ENCODE measurements at regions not wholly inside any gene's neighbourhood (a gene's known extent, or its start where the extent isn't known, plus 50 kb on each side); places are given as distances from the start of the nearest gene placed in this dataset.
"Not testable (repeated sequence)": the region's sequence is repeated elsewhere in the genome, so short reads cannot be mapped to it uniquely, and the experiment has no call there.

DNA sequence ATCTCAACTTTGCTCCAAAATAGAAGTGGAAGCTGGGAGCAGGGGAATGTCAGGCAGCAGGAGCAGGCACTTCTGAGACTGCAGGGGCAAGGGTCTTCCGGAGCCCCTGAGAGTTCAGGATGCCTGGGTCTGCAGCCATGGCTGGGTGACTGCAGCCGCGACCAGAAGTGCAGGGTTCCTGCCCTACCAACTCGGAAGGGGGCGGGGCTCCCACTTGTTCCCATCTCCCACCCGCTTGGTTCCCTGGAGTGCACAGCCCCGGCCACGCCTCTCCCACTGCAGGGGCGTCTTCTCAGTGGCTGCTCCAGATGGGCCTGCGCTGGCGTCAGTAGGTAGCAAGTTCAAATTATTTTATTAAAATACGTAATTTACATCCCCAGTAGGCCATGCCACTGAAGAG, 1631.7 kb downstream of the OLFM4 start:
- no peak for DNase-seq (ENCODE audit: low read depth in 4 of 4, low spot score in 3 of 4)

DNA sequence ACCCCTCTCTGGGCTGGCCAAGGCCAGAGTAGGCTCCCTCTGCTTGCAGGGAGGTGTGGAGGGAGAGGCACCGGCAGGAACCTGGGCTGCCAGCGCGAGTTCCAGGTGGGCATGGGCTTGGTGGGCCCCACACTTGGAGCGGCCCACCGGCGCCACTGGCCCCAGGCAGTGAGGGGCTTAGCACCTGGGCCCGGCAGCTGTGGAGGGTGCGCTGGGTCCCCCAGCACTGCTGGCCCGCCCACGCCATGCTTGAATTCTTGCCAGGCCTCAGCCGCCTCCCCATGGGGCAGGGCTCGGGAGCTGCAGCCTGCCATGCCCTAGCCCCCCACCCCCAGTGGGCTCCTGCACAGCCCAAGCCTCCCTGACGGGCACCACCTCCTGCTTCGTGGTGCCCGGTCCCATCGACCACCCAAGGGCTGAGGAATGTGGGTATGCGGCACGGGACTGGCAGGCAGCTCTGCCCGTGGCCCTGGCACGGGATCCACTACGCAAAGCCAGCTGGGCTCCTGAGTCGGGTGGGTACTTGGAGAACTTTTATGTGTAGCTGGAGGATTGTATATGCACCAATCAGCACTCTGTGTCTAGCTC, 1648.0 kb downstream of the OLFM4 start:
- DNase-seq (ENCODE audit: low read depth in 4 of 4, low spot score in 3 of 4), result no peak

DNA sequence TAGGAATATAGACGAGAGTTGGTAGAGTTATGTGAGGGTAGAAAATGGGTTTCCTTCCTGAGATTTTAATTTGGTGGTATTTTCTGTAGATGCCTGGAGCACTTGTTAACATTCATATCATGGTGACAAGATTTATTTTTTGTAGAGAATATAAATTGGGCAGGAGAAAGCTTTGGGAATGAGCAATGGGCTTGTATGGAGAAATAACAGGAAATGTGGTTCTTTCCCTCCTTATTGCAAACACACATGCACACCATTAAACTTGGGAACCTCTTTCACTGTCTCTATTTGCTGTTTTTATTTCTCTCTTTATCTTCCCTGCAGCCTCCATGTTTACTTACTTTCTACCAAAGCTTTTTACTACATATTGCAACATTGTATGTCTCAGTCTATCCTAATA, 1653.6 kb downstream of the OLFM4 start:
- DNase-seq (ENCODE audit: low read depth in 4 of 4, low spot score in 3 of 4), result no peak

DNA sequence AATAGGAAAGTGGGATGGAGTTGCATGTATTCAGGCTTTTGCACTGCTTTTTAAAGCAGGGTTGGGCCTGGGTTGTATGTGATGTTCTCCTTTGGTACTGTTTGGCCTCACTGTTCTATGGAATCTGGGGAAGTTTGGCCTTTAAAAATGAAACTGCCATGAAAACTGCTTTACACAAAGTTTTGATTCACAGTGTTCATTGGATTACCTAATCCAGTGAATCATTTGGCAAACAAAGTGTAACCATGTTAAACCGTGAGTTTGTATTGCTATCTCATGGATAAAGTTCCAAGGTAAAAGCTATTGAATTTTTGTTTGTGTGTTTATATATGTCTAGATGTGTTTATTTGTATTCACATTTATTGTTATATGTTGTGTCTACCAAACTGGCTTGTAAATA, 1658.6 kb downstream of the OLFM4 start:
- DNase-seq (ENCODE audit: low read depth in 4 of 4, low spot score in 3 of 4), result no peak

DNA sequence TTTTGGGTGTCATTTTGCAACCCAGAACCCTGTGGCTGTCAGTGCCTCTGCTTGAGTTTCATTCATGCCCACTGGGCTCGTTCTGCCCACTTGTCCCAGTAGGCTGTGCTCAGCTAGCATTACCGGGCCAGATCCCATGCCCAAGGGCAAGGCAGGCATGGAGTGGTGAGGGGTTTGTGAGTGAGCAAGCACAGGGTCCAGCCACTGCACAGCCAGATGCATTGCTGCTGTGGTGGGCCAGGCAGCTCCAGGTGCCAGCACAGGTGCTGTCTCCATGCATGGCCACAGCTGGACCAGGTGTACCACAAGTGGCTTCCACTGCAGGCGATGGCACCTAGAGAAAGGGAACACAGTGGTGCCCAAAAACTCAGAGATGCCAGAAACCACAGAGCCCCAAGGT, 1671.2 kb downstream of the OLFM4 start:
- no peak for DNase-seq (ENCODE audit: low read depth in 4 of 4, low spot score in 3 of 4)

DNA sequence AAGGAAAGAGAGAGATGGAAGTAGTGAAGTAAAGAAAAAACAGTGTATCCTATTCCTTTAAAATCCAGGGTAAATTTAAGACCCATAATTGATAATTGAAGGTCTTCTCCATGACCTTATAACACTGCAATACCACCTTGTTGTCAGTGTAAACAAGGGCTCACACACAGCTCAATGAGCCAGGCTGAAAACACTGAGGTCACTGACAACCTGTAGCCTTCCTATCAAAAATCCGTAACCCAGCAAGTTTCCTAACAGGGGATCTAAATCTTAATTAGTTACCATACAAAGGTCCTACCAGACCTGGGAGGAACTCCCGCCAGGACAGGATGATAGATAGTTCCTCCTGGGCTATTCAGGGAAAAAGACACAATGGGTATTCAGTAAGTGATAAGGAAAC, 1677.1 kb downstream of the OLFM4 start:
- no peak for DNase-seq (ENCODE audit: low read depth in 4 of 4, low spot score in 3 of 4)

DNA sequence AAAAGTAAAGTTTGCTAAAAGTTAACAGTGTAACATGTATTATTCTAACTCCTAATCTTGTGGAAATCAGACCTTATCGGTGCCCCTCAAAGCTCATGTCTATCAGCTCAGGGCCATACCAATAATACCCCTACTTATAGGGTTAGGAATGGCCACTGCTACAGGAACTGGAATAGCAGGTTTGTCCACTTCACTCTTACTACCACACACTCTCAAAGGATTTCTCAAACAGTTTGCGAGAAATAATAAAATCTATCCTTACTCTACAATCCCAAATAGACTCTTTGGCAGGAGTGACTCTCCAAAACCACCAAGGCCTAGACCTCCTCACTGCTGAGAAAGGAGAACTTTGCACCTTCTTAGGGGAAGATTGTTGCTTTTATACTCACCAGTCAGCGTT, 1677.7 kb downstream of the OLFM4 start:
- DNase-seq (ENCODE audit: low read depth in 4 of 4, low spot score in 3 of 4), result no peak

DNA sequence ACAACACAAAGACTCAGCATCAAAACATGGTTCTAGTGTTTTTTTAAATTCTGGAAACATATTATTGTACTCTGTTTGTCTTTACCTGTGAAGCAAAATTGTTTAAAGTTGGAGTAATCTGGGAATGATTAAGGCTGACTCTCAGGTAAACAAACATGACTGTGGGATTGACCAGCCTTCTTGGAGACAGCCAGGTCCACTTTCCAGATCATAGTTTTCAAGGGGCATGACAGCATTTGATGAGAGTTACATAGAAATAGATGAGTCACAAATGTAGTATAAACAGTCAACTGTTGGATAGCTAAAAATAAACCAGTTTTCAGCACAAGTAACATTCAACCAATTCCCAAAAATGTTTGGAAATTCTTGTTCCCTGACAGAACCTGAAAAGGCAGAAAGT, 1680.9 kb downstream of the OLFM4 start:
- no peak for DNase-seq (ENCODE audit: low read depth in 4 of 4, low spot score in 3 of 4)

DNA sequence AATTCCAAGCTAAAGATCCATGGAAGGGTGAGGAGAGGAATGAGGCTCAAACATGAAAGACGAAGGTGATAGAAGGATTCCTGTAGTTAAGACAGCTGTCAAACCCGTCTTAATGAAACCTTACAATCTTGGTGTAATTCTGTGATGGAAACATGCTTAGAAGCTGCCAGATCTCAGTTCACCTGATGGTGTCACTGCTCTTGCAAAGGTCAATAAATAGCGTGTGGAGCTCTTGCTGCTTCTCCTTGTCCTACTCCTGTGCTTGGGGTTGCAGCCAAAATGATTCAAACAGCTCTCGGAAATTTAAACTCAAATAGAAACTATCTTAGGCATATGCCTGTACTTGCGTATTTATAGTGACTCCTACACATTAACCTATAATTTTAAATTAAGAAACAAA, 1705.0 kb downstream of the OLFM4 start:
- no peak for DNase-seq (ENCODE audit: low read depth in 4 of 4, low spot score in 3 of 4)

DNA sequence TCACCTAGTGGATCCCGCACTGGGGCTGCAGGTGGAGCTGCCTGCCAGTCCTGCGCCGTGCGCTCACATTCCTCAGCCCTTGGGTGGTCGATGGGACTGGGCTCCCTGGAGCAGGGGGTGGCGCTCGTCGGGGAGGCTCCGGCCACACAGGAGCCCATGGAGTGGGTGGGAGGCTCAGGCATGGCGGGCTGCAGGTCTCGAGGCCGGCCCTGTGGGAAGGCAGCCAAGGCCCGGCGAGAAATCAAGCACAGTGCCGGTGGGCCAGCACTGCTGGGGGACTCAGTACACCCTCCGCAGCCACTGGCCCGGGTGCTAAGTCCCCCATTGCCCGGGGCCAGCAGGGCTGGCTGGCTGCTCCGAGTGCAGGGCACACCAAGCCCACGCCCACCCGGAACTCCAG, 1708.6 kb downstream of the OLFM4 start:
- not testable (repeated sequence) for DNase-seq (ENCODE audit: low read depth in 4 of 4, low spot score in 3 of 4)

DNA sequence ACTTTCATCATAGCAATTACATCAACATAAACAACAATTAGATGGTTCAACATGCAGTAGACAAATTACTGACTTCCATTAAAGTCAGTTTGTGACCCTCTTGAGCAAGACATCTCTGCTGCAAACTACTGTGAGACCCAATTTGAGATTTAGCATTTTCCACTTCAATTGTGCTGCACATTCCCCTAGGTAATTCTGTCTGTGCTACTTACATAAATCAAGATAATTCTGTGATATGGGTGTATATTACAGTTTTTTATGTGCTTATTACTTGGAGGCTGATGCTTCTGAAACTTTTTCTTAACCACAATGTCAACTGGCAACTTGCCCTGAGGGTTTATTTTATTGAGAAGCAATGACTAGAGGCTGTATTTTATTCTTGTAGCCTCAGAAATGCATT, 1714.4 kb downstream of the OLFM4 start:
- no peak for DNase-seq (ENCODE audit: low read depth in 4 of 4, low spot score in 3 of 4)

DNA sequence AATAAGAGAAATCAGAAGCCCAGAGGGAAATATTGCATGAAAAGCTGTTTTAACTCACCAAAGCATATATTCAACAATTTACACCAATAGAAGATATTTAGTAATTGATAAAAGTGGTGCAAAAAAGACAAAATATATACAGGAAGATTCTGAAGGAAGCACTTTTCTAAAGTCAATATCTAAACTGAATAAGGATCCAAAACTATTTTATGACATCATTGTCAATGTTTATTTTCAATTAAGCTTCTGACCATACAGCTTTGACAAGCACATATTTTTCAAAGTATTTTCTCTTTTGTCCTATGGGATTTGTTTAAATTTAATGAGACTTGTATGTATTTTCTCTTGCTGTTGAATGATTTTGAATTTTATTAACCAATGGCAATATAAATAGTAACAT, 1716.1 kb downstream of the OLFM4 start:
- no peak for DNase-seq (ENCODE audit: low read depth in 4 of 4, low spot score in 3 of 4)

DNA sequence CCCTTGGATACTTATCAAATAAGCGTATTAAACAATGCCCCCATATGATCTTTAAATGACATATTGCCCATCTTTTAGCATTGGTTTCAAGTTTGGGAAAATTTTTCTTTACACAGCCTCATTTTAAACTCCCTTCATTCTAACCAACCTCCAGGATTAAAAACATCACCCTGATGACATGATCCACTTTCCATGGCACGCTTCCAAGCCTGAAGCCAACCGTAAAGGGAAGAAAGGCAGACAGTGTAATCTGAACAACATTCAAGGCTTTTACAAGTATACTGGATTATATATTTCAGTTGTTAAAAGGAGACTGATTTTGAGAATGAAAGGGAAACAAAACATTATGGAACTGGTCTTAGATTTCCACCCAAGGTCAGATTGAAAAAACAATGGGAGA, 1721.9 kb downstream of the OLFM4 start:
- no peak for DNase-seq (ENCODE audit: low read depth in 4 of 4, low spot score in 3 of 4)

DNA sequence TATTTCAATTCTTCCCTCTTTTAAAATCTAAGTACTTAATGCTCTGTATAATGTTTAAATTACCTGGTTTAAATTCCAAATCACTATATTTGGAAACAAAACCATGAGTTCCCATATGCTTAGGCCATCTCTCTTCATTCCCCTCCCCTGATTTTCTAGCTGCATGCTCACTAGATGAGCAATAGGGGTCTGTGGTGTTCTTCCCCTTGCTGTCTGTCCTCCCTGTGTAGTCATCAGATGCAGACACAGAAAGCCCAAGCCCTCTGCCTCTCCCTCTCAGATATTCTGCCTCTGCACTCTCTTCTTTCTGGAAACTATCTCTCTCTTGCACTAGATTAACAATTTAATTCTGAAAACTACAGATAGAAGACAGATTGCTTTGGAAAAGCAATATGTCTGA, 1730.2 kb downstream of the OLFM4 start:
- no peak for DNase-seq (ENCODE audit: low read depth in 4 of 4, low spot score in 3 of 4)

DNA sequence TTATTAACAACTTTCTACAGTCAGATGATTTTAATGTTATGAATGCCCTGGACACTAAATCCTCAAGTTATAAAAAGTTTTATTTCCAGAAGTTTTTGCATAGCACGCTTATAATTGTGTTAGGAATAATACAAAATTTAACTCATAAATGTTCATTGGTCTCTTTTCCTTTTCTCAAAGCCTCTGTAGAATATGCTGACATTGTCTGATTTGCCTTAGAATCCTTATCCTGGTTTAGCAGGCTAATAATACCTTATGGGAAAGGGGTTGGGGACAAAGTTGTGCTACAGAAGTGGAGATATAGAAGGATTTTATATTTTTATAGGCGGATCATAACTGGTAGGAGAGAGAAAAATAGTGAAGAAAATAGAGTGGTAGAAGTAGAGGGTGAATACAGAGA, 1739.6 kb downstream of the OLFM4 start:
- no peak for DNase-seq (ENCODE audit: low read depth in 4 of 4, low spot score in 3 of 4)

DNA sequence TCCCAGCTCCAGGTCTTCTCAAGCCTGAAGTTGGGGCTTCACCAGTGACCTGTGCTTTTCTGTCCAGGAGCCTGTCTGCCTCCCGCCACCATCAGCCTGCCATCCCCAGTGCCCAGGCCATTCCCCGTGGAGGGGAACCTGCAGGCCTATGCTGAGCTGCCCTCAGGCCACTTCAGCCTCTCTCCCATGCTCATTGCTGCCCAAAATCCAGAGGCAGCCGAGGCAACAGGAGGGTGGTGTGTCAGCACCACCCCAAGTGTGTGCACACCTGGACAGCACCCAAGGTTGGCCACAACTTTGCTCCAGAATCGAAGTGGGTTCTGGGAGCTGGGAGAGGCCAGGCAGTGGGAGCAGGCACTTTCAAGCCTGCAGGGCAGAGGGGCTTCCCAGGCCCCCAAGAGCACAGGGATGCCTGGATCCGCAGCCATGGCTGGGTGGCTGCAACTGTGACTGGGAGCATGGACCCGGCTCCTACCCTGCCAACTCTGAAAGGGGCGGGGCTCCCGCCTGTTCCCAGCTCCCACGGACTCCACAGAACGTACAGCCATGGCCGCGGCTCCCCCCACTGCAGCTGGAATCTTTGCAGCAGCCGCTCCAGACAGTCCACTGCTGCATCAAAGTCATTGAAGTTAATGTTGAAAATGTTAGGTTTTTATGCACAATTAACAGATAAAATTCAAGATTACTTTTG, 1747.0 kb downstream of the OLFM4 start:
- DNase-seq (ENCODE audit: low read depth in 4 of 4, low spot score in 3 of 4), result no peak

DNA sequence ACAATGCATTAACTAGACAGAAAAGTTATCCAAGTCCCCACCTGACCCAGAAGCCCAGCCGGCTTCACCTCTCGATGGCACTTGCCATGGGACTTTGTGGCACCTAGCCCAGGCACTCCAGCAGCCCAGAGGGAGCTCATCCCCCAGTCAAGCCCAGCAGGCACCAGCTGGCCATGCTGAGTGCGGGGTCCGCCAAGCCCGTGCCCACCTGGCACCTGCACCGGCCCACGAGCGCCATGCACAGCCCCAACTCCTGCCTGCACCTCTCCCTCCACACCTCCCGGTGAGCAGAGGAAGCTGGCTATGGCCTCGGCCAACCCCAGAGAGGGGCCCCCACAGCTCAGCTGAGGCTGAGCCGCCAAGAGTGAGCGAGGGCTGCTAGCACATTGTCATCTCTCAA, 1759.1 kb downstream of the OLFM4 start:
- DNase-seq (ENCODE audit: low read depth in 4 of 4, low spot score in 3 of 4), result no peak

DNA sequence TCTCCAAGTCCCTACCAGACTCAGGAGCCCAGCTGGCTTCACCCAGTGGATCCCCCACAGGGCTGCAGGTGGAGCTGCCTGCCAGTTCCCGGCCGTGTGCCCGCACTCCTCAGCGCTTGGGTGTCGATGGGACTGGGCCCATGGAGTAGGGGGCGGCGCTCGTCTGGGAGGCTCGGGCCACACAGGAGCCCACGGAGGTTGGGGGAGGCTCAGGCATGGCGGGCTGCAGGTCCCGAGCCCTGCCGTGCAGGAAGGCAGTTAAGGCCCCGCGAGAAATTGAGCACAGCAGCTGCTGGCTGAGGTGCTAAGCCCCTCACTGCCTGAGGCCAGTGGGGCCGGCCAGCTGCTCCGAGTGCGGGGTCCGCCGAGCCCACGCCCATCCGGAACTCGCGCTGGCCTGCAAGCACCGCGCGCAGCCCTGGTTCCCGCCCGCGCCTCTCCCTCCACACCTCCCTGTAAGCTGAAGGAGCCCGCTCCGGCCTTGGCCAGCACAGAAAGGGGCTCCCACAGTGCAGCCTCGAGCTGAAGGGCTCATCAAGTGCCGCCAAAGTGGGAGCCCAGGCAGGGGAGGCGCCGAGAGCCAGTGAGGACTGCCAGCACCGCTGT, 1771.1 kb downstream of the OLFM4 start:
- DNase-seq (ENCODE audit: low read depth in 4 of 4, low spot score in 3 of 4), result no peak

DNA sequence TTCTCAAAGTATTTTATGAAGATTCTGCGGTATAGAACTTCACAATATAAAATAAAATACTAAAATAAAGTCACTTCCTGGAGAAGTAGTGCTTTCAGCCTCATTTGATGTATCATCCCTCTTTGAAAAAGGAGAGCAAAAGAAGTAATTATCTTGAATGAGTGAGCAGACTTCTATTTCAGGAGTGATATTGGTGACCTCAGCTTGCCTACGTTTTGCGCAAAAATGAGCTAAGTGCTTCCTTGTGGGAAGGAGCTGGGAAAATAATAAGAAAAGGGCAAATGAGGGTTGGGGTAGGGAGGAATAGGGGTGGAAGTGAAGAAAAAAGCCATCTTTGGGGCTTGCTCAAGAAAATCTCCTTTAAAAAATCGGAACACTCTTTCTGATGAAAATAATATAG, 1773.6 kb downstream of the OLFM4 start:
- DNase-seq (ENCODE audit: low read depth in 4 of 4, low spot score in 3 of 4), result no peak

DNA sequence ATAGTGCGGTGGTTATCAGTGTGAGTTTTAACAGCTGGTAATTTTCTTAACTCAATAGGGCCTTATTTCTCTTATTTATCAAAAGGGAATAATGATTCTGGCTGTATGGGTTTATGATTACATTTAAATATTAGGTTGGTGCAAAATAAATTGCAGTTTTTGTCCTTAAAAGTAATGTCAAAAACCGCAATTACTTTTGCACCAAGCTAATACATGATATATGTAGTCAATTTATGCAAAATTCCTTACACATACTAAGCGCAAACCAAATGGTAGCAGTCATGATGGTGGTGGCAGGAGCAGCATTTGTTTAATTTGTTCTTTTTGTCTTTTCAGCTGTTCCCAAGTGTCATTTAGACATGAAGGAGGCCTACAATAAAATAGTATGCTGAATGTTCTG, 1777.1 kb downstream of the OLFM4 start:
- DNase-seq (ENCODE audit: low read depth in 4 of 4, low spot score in 3 of 4), result no peak

DNA sequence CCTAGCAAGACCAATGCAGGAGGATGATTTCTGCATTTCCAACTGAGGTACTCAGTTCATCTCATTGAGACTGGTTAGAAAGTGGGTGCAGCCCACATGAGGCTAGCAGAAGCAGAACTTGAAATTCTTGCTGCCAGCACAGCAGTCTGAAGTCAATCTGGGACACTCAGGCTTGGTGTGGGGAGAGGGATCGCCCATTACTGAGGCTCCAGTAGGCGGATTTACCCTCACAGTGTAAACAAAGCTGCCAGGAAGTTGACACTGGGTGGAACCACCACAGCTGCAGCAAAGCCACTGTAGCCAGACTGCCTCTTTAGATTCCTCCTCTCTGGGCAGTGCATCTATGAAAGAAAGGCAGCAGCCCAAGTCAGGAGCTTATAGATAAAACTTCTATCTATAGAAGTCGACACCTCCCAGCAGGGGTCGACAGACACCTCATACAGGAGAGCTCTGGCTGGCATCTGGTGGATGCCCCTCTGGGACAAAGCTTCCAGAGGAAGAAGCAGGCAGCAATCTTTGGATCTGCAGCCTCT, 1793.4 kb downstream of the OLFM4 start:
- DNase-seq (ENCODE audit: low read depth in 4 of 4, low spot score in 3 of 4), result not testable (repeated sequence)

DNA sequence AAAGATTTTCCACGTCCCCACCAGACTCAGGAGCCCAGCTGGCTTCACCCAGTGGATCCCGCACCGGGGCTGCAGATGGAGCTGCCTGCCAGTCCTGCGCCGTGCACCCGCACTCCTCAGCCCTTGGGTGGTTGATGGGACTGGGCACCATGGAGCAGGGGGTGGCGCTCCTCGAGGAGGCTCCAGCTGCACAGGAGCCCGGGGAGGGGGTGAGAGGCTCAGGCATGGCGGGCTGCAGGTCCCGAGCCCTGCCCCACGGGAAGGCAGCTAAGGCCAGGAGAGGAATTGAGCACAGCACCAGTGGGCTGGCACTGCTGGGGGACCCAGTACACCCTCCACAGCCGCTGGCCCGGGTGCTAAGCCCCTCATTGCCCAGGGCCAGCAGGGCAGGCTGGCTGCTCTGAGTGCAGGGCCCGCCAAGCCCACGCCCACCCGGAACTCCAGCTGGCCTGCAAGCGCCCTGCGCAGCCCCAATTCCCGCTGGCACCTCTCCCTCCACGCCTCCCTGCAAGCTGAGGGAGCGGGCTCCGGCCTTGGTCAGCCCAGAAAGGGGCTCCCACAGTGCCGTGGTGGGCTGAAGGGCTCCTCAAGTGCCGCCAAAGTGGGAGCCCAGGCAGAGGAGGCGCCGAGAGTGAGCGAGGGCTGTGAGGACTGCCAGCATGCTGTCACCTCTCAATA, 1800.9 kb downstream of the OLFM4 start:
- not testable (repeated sequence) for DNase-seq (ENCODE audit: low read depth in 4 of 4, low spot score in 3 of 4)

Measured in left renal pelvis (tissue), 4 donors.